Right hindlimb (tissue), 1 donor: ENCODE measurements at regions not wholly inside any gene's neighbourhood (a gene's known extent, or its start where the extent isn't known, plus 50 kb on each side); places are given as distances from the start of the nearest gene placed in this dataset.

Source experiments
- DNase-seq: peaks from one replicate; pipeline ENCODE4 v3.0.0-alpha.2; 2018

DNA sequence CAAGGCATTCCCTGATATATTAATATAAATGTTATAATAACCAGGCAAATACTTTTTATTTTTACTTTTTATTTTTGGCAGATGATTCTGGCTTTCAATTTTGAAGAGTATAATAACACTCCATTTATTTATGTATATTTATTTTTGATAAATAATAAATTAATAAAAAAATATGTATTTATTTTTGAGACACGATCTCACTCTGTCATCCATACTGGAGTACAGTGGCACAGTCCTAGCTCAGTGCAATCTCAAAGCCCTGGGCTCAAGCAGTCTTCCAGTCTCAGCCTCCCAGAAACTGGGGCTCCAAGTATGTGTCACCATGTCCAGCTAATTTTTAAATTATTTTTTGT, 93.4 kb upstream of the ITGA6 start:
- no peak for DNase-seq

DNA sequence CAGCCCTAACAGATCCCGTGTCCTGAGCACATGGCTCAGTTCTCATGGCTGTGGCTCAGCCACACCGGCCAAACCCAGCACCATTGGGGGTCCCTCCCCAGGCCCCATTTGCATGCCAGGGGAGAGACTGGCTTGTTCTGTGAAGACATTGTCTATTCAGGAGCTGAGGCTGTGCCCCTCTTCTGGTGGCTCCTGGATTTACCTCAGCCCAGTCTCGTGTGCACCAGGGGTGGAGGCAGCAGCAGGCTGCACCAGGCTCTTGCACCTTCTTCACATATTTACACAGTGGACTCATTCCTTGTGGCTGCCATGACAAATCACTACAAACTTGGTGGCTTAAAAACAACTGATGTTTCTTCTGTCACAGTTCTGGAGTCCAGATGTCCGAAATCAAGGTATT, 92.4 kb upstream of the ITGA6 start:
- no peak for DNase-seq

GRCh38 chr2:172335736-172336135, 91.7 kb upstream of the ITGA6 start:
- DNase-seq = no peak

DNA sequence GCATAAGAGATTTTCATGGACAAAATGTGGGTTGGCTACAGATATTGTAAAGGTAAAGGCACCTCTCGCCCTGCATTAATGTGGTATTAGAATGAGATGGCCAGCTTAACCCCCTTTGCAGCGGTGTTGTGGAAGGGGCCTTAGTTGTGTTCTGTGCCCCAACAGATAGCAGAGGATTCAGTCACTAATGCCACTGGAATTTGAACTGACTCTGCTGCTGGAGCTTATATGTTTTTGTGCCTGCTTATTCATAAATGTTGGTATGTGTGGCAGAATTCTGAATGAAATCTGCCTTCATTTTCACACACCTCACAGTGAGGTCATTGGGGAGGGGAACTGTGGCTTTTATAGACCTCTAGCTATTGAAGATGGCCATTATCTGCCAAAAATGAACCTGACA, 90.7 kb upstream of the ITGA6 start:
- no peak for DNase-seq

- DNase-seq = no peak
These were observed 87.9 kb upstream of the ITGA6 start for GRCh38 chr2:172339371-172340010.

DNA sequence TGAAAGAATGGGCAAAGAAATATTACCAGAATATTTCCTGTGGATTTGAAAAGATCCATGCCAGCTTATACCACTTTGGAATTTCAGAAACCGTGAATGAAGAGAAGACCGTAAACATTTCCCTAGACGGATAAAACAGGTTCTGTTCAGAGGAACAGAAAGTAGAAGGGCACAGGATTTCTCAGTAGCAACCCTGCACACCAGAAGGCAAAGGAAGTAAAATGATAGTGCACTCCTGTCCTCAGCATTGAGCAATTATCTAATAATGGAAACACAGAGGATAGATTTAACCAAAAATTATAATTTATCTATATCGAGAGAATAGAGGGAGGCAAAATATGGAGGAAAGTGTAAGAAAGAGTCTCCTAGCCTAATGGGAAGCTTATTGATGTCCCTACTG, 87.0 kb upstream of the ITGA6 start:
- DNase-seq = no peak

DNA sequence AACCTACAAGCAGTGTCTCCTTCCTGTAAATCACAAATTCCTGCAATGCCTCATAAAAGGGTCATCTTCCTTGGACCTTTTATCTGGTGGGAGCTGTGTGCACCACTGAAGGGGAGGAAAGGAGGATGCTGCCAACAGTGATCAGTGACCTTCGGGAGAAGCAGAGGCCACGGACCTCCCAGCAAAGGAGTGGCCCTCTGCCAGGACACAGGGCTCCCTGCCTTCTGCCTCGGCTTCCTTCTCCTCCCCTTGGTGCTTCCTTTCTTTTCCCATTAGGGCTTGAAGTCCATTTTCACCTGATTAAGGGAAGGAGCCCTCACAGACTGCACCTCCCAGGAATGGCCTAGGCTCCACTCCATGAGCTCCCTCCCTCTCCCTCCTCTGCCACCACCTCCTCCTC, 85.3 kb upstream of the ITGA6 start:
- DNase-seq = no peak

DNA sequence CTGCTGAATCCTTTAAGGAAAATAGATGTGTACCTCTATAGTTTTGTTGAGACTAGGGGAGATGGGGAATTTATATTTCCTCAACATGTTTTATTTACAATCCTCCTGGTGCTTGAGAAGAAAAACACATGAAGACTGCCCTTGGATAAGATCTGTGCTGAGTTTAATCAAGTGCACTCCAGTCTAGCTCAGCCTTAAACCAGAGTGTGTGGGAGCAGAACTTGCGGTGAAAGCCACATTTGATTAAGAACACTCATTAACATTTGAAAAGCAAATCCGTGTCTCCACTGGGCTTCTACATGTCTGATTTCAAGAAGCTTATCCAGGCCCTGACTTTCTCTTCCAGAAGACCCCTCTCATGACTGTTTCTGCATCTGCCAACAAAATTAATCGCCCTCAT, 84.8 kb upstream of the ITGA6 start:
- DNase-seq = no peak

GRCh38 chr2:172344159-172344558, 83.2 kb upstream of the ITGA6 start:
- DNase-seq = no peak

- DNase-seq = no peak
These were observed 81.3 kb upstream of the ITGA6 start for GRCh38 chr2:172345956-172346555.

GRCh38 chr2:172348555-172349288, 78.7 kb upstream of the ITGA6 start:
- DNase-seq = no peak

DNA sequence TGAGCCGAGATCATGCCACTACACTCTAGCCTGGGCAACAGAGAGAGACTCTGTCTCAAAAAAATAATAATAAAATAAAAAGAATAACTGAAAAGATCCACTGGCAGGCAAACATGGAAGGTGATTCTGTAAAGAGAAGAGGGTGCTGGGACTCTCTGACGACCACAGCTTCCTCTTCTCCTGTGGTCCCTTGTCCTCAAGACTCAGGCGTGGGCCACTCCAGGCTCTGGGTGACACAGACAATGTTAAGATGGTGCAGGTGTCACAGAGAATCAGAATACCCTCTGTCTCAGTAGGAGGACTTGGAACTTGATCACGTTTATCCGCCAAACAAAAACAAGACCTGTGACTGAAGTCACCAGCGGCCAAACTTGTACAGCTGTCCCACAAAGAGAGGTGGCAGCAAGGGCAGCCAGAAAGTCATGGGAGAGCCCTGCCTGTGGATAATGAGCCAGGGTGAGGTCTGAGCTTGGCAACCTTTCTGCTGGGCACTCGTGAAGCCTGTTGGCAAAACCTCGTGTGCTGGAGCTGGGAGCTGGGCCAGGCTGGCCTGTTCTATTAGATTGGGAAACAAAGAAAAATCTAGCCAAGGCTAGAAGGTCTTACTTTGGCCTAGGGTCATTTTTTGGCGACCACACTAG, 76.4 kb upstream of the ITGA6 start:
- peak; percentile 39 for DNase-seq

GRCh38 chr2:172351586-172351985, 75.8 kb upstream of the ITGA6 start:
- DNase-seq = no peak

DNA sequence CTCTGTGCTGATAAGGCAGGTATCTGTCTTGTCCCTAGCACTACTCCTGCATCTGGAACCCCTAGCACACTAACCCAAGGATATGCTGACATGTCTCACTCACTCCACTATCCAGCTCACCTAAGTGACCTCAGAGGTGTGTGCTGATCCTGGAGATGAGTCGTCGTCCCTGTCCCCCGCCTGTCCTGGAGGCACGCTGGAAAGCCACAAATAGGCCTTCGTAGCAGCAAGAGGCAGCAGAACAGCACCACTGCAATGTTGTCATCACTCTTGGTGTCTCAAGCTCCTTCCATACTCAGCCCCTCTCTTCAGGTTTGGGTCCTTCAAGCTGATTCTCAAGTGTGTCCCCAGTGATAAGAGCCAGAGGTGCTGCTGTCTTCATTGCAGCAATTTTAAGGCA, 73.0 kb upstream of the ITGA6 start:
- DNase-seq = no peak

DNA sequence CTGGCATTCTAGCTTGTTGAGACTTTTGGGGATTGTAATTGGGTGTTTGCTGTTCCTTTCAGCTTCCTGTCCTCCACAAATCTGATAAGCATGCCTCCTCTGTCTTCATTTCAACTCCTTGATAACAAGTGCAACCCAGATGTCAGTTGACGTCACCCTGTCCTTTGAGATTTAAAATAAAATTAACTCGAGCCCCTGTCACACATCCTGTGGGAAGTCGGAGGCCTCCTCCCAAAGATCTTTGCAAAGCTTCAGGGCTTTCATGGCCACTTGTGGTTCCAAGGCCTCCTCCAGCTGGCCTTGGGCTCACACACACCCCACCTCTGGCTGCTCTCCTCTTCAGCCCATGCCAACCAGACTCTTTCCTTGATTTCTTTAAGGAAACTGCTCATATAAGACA, 69.9 kb upstream of the ITGA6 start:
- no peak for DNase-seq

- peak; percentile 81 for DNase-seq
These were observed 68.5 kb upstream of the ITGA6 start for GRCh38 chr2:172358691-172359556.

DNA sequence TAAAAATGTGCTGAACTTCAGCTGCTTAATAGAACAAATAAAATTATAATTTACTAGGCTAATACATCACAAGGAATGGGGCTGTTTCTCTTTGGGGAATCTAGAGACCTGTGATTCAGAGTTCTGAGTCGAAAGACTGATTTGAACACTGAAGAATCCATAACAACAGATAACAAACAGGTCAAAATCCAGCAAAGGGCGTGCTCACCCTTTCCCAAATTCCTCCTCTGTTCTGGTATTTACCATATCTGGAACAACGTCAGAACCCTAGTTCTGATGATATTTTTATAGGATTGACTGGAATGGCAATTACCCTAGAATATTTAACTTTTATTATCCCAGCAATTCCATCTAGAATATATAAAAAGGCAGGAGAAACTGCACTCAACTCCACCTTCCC, 66.0 kb upstream of the ITGA6 start:
- no peak for DNase-seq

GRCh38 chr2:172361840-172362239, 65.5 kb upstream of the ITGA6 start:
- no peak for DNase-seq

GRCh38 chr2:172364261-172364660, 63.1 kb upstream of the ITGA6 start:
- no peak for DNase-seq

DNA sequence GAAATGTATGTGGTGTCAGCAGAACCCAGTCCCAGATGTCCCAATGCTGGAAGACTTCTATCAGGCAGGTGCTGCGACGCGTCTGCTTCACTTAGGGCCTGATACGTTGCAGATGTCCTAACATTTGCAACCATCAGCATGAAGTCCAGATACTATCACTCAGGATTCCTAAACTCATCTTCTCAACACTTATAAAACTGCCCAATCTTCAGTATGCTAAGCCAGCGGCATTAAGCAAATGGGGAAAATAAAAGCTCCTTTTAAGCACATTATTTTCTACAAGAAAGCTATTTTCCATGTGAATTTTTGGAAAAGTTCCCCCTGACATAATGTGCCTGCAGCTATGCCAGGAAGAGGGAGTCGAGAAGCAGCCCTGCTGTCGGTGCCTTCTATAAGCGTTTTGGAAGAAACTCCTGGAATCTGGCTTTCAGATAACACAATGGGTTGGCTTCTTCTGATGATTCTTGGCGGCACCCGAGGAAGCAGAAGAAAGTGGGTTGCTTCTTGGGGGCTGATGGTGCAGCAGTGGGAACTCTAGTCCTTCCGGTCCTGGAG, 60.7 kb upstream of the ITGA6 start:
- DNase-seq = peak; percentile 45

GRCh38 chr2:172370821-172371455, 56.4 kb upstream of the ITGA6 start:
- DNase-seq = no peak

DNA sequence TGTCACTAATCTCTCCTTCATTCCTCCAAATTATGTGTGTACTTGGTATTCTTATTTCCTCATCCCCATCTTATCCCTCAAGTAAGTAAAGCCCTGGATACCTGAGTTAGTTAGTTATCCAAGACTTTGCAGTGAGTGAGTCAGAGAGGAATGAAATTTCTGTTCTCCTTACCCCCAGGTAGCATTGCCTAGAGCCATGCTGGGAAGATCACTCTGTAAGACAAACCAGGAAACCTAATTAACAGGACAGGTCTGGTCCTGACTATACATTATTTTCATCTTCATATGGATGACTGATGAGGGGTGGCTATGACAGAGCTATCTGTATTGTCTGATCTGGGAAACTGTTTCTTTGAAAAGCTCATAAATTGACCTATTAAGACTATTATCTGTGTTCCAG, 55.0 kb upstream of the ITGA6 start:
- no peak for DNase-seq
